ENCODE measurements at regions not wholly inside any gene's neighbourhood (a gene's known extent, or its start where the extent isn't known, plus 50 kb on each side); places are given as distances from the start of the nearest gene placed in this dataset.

DNA sequence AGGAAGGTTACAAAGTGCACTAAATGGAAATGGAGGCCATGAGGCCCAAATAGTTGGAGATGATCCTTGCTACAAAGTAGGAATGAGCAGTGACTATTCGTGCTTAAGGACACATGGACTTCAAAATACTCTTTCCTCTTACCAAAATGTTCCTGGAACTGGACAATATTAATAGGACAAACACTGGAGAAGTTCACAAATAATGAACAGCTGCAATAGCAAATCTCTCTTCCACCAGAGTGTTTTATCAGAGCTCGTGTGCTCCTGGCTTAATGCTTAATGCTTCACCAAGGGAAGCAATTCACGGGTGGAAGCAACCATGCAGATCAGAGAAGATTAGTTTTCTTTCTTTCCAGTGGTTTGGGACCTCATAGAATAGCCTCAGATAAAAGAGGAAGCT lies 435.4 kb downstream of the BCKDHB start:
- Histone ChIP-seq H3K27ac (ENCODE audit: control insufficient read depth, insufficient read depth) (no peak overlapping the region), H3K9ac (ENCODE audit: control insufficient read depth, insufficient read depth, low read length) (no peak overlapping the region), H2AFZ (ENCODE audit: control insufficient read depth, low read depth, low read length) (no peak overlapping the region), H3K79me2 (ENCODE audit: control insufficient read depth, insufficient read depth, low read length) (no peaks in the 10 kb centered on the region), H3K9me3 (replicated peaks; ENCODE audit: control insufficient read depth, insufficient read depth, low read length) (no peaks in the 10 kb centered on the region; the same call in 2 of the 3 replicates), H3K27me3 (replicated peaks in 1 of 2; ENCODE audit: control insufficient read depth in 2 of 2, insufficient read depth in 2 of 2, low read length in 1 of 2) (no peaks in the 10 kb centered on the region), H3K4me2 (ENCODE audit: control insufficient read depth, insufficient read depth) (no peak overlapping the region), H3K4me1 (ENCODE audit: control insufficient read depth, insufficient read depth, low read length) (no peaks in the 10 kb centered on the region), H4K20me1 (ENCODE audit: control insufficient read depth, insufficient read depth) (no peaks in the 10 kb centered on the region), H3K36me3 (ENCODE audit: control insufficient read depth in 2 of 2, insufficient read depth in 2 of 2, low read length in 1 of 2) (no peaks in the 10 kb centered on the region), H3K4me3 (no peak overlapping the region)
- RAD21 ChIA-PET (ENCODE audit: unreplicated experiment) = no interaction called here
- CTCF ChIA-PET = interaction anchor here (0.9 kb wide), 1 partner anchor 13 kb away, joined by 3 read pairs; no protein-coding TSS in a partner anchor
- POLR2A ChIA-PET = no interaction called here
- DNase-seq (ENCODE audit: low read depth, low spot score) (no peak), ATAC-seq (no peak), FAIRE-seq (no peak)
- no peak for TF ChIP-seq FOXM1 (IDR thresholded peaks at IDR 0.05; ENCODE audit: low read depth, low read length)
- no peak for TF ChIP-seq KAT2A (conservative IDR thresholded peaks at IDR 0.05; ENCODE audit: control insufficient read depth, low read depth, low read length)
- TF ChIP-seq TCF3 (IDR thresholded peaks at IDR 0.05; ENCODE audit: borderline replicate concordance, insufficient read depth, low read depth, low read length) = no peak
- no peak for TF ChIP-seq SMAD5 (IDR thresholded peaks at IDR 0.05; ENCODE audit: low read depth)
- no peak for TF ChIP-seq BRCA1 (IDR thresholded peaks at IDR 0.05; ENCODE audit: low read depth, low read length)
- TF ChIP-seq, protein P1, sequence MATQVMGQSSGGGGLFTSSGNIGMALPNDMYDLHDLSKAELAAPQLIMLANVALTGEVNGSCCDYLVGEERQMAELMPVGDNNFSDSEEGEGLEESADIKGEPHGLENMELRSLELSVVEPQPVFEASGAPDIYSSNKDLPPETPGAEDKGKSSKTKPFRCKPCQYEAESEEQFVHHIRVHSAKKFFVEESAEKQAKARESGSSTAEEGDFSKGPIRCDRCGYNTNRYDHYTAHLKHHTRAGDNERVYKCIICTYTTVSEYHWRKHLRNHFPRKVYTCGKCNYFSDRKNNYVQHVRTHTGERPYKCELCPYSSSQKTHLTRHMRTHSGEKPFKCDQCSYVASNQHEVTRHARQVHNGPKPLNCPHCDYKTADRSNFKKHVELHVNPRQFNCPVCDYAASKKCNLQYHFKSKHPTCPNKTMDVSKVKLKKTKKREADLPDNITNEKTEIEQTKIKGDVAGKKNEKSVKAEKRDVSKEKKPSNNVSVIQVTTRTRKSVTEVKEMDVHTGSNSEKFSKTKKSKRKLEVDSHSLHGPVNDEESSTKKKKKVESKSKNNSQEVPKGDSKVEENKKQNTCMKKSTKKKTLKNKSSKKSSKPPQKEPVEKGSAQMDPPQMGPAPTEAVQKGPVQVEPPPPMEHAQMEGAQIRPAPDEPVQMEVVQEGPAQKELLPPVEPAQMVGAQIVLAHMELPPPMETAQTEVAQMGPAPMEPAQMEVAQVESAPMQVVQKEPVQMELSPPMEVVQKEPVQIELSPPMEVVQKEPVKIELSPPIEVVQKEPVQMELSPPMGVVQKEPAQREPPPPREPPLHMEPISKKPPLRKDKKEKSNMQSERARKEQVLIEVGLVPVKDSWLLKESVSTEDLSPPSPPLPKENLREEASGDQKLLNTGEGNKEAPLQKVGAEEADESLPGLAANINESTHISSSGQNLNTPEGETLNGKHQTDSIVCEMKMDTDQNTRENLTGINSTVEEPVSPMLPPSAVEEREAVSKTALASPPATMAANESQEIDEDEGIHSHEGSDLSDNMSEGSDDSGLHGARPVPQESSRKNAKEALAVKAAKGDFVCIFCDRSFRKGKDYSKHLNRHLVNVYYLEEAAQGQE (IDR thresholded peaks at IDR 0.05; ENCODE audit: low read depth, low read length) = no peak
- no peak for TF ChIP-seq RUNX3 (IDR thresholded peaks at IDR 0.05; ENCODE audit: low read length)
- TF ChIP-seq, protein P2, sequence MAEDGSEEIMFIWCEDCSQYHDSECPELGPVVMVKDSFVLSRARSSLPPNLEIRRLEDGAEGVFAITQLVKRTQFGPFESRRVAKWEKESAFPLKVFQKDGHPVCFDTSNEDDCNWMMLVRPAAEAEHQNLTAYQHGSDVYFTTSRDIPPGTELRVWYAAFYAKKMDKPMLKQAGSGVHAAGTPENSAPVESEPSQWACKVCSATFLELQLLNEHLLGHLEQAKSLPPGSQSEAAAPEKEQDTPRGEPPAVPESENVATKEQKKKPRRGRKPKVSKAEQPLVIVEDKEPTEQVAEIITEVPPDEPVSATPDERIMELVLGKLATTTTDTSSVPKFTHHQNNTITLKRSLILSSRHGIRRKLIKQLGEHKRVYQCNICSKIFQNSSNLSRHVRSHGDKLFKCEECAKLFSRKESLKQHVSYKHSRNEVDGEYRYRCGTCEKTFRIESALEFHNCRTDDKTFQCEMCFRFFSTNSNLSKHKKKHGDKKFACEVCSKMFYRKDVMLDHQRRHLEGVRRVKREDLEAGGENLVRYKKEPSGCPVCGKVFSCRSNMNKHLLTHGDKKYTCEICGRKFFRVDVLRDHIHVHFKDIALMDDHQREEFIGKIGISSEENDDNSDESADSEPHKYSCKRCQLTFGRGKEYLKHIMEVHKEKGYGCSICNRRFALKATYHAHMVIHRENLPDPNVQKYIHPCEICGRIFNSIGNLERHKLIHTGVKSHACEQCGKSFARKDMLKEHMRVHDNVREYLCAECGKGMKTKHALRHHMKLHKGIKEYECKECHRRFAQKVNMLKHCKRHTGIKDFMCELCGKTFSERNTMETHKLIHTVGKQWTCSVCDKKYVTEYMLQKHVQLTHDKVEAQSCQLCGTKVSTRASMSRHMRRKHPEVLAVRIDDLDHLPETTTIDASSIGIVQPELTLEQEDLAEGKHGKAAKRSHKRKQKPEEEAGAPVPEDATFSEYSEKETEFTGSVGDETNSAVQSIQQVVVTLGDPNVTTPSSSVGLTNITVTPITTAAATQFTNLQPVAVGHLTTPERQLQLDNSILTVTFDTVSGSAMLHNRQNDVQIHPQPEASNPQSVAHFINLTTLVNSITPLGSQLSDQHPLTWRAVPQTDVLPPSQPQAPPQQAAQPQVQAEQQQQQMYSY (CRISPR knock-in tag; IDR thresholded peaks at IDR 0.05) = no peak
- no peak for TF ChIP-seq CREM (IDR thresholded peaks at IDR 0.05; ENCODE audit: low read depth)
- TF ChIP-seq SIN3A (IDR thresholded peaks at IDR 0.05; ENCODE audit: low read depth, low read length) = no peak
- TF ChIP-seq ZZZ3 (IDR thresholded peaks at IDR 0.05; ENCODE audit: control insufficient read depth, insufficient read length, low read depth) = no peak
- TF ChIP-seq SMARCA5 (IDR thresholded peaks at IDR 0.05) = no peak
- no peak for TF ChIP-seq NFXL1 (IDR thresholded peaks at IDR 0.05; ENCODE audit: borderline replicate concordance)
- no peak for TF ChIP-seq TAF1 (IDR thresholded peaks at IDR 0.05; ENCODE audit: borderline replicate concordance, low read depth, low read length)
- TF ChIP-seq, protein P3, sequence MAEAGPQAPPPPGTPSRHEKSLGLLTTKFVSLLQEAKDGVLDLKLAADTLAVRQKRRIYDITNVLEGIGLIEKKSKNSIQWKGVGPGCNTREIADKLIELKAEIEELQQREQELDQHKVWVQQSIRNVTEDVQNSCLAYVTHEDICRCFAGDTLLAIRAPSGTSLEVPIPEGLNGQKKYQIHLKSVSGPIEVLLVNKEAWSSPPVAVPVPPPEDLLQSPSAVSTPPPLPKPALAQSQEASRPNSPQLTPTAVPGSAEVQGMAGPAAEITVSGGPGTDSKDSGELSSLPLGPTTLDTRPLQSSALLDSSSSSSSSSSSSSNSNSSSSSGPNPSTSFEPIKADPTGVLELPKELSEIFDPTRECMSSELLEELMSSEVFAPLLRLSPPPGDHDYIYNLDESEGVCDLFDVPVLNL (IDR thresholded peaks at IDR 0.05; ENCODE audit: low read depth, low read length) = no peak
- TF ChIP-seq ZNF24 (IDR thresholded peaks at IDR 0.05) = no peak
- SMC1A ChIA-PET (ENCODE audit: uncharacterized antibody, unreplicated experiment) = interaction anchor here (1.0 kb wide), 1 partner anchor 10 kb away, joined by 3 read pairs; no protein-coding TSS in a partner anchor
- no TSS peak for BruUV-seq (replicated peaks)
- in situ Hi-C loops (cut with MboI) (no loop called here), intact Hi-C loops (cut with micrococcal nuclease; ENCODE audit: unreplicated experiment) (no loop called here)
- WGBS (ENCODE audit: insufficient coverage, insufficient replicate concordance, low lambda C conversion rate, missing lambda C conversion rate) = 2% methylated on average over 3 of the region's 3 CpGs
